ENCODE measurements at regions not wholly inside any gene's neighbourhood (a gene's known extent, or its start where the extent isn't known, plus 50 kb on each side); places are given as distances from the start of the nearest gene placed in this dataset.

DNA sequence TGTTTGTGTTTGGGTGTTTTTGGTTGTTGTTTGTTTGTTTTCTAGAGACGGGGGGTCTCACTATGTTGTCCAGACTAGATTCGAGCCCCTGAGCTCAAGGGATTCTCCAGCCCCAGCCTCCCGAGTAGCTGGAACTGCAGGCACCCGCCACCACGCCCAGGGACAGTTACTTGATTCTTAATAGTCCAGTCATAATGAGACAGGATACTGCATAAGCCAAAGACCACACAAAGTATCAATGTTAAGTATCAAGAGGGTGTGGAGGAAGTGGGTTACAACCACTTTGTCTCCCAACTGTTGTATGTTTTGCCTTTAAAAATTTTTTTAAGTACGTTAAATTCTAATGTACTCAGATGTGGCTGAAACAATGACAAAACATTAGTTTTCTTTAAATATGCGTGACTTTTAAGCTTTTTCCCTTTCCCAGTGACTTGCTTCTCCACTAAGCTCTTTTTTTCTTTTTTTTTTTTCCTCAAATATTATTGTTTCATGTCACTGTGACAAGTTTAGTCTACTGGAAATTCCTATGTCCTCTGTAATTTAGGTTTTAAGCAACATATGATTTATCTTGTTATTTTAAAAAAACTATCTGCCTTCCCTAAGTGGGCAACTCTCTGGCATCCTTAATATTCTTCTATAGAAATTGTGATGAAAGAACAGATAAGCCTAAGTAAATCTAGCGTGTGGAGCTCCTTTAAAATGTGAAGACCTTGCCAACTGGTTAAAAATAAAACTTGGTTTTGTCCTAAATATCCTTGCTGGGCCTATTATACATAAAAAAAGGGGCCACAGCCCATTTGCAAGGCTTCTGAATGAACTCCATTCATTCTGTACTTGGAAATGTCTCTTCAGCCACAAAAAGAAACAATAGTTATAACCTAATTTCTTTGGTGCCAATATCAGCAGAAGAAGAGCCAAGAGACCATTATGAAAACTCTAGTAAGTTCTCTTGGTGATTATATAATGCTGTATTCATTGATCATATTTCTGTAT lies 56.2 kb upstream of the DPH5 start:
- TF ChIP-seq, protein P1, sequence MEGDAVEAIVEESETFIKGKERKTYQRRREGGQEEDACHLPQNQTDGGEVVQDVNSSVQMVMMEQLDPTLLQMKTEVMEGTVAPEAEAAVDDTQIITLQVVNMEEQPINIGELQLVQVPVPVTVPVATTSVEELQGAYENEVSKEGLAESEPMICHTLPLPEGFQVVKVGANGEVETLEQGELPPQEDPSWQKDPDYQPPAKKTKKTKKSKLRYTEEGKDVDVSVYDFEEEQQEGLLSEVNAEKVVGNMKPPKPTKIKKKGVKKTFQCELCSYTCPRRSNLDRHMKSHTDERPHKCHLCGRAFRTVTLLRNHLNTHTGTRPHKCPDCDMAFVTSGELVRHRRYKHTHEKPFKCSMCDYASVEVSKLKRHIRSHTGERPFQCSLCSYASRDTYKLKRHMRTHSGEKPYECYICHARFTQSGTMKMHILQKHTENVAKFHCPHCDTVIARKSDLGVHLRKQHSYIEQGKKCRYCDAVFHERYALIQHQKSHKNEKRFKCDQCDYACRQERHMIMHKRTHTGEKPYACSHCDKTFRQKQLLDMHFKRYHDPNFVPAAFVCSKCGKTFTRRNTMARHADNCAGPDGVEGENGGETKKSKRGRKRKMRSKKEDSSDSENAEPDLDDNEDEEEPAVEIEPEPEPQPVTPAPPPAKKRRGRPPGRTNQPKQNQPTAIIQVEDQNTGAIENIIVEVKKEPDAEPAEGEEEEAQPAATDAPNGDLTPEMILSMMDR (IDR thresholded peaks at IDR 0.05) = no peak
- TF ChIP-seq EZH2 (IDR thresholded peaks at IDR 0.05) = no peak

All from neural progenitor cell (in vitro differentiated cells).